ENCODE measurements at regions not wholly inside any gene's neighbourhood (a gene's known extent, or its start where the extent isn't known, plus 50 kb on each side); places are given as distances from the start of the nearest gene placed in this dataset.

- no peak for TF ChIP-seq CTCF (IDR thresholded peaks at IDR 0.05; ENCODE audit: insufficient read depth, low read length, poor library complexity, severe bottlenecking)
- no peak for TF ChIP-seq EZH2phosphoT487 (conservative IDR thresholded peaks at IDR 0.05; ENCODE audit: low read length)
These were observed 183.8 kb upstream of the NUDT10 start for GRCh38 chrX:51148848-51149247.

Data from SU-DHL-6 (cell line).